Heart left ventricle (tissue), 13 donors: ENCODE measurements at regions not wholly inside any gene's neighbourhood (a gene's known extent, or its start where the extent isn't known, plus 50 kb on each side); places are given as distances from the start of the nearest gene placed in this dataset.

ENCODE experiments used
- POLR2A ChIP-seq, 2 donors: fragments of 450-650 bp; IDR thresholded peaks; one replicate each; pipeline ENCODE4 v1.6.1; 2017; ENCODE audit warnings: antibody characterized with exemption in 2 of 2, mild to moderate bottlenecking in 2 of 2, moderate library complexity in 2 of 2
- TF ChIP-seq, protein P1 (sequence below), 12 donors: fragments of 200-600 bp; sonication (generic) in 4 of 12; IDR thresholded peaks; one replicate each; pipeline versions ENCODE4 v1.5.0 to v1.8.0; 2018 to 2022; ENCODE audit warnings: antibody characterized with exemption in 12 of 12, mild to moderate bottlenecking in 5 of 12
- donor health status: ischemic (EF 13 %, LVEDD 7.1; RV severe dilation, severe dysfunction).
- donor health status: DM: no; HTN: yes; CAD: no.
- donor health status: DM: no; HTN: no; CAD: no.
- donor health status: ischemic (EF 25% LVEDD 6.9; RV normal size, moderate dysfunction).
- donor health status: ischemic (EF 25% LVEDD 5.7; RV mildly dilated, moderate dysfunction).
- donor health status: ischemic (EF 35%, LVEDD 5.7; RV mildly dilated, moderate dysfunction).
- donor health status: nonischemic (EF 11% LVEDD 7.7; RV severe dilation, severe dysfunction).
- donor health status: DM: yes; HTN: yes; CAD: no.
- donor health status: PGD.
- donor health status: ischemic (EF 29% LVEDD 5.4; RV normal size, mild dysfunction).
- donor health status: nonischemic (EF 23%, LVEDD 6.1; RV moderate dilation, normal function).

DNA sequence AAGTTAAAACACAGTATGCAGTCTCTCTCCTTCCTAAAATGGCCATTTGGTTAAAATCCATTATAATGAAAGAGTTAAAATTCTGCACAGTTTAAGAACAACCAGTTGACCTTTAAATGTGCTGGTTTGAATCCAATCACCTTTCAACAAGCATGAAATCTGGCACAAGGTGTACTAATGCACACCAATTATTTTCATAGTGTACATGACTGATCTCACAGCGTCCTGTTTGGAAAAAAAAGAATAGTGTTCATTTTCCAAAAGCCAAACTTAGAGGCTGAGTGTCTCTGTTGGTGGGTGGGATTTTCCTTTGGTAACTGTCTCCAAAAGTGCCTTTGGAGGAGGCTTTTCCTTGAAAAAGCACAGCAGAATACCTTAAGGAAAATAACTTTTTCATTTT lies 180.6 kb downstream of the DEPDC1B start:
- TF ChIP-seq, protein P1, sequence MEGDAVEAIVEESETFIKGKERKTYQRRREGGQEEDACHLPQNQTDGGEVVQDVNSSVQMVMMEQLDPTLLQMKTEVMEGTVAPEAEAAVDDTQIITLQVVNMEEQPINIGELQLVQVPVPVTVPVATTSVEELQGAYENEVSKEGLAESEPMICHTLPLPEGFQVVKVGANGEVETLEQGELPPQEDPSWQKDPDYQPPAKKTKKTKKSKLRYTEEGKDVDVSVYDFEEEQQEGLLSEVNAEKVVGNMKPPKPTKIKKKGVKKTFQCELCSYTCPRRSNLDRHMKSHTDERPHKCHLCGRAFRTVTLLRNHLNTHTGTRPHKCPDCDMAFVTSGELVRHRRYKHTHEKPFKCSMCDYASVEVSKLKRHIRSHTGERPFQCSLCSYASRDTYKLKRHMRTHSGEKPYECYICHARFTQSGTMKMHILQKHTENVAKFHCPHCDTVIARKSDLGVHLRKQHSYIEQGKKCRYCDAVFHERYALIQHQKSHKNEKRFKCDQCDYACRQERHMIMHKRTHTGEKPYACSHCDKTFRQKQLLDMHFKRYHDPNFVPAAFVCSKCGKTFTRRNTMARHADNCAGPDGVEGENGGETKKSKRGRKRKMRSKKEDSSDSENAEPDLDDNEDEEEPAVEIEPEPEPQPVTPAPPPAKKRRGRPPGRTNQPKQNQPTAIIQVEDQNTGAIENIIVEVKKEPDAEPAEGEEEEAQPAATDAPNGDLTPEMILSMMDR (IDR thresholded peaks at IDR 0.05) = no peak
- TF ChIP-seq POLR2A (IDR thresholded peaks at IDR 0.05) = no peak
